ENCODE measurements at regions not wholly inside any gene's neighbourhood (a gene's known extent, or its start where the extent isn't known, plus 50 kb on each side); places are given as distances from the start of the nearest gene placed in this dataset.

- DNase-seq (ENCODE audit: low read depth): no peak
Measured at GRCh38 chrX:20431486-20431885, 164.8 kb upstream of the RPS6KA3 start.

DNA sequence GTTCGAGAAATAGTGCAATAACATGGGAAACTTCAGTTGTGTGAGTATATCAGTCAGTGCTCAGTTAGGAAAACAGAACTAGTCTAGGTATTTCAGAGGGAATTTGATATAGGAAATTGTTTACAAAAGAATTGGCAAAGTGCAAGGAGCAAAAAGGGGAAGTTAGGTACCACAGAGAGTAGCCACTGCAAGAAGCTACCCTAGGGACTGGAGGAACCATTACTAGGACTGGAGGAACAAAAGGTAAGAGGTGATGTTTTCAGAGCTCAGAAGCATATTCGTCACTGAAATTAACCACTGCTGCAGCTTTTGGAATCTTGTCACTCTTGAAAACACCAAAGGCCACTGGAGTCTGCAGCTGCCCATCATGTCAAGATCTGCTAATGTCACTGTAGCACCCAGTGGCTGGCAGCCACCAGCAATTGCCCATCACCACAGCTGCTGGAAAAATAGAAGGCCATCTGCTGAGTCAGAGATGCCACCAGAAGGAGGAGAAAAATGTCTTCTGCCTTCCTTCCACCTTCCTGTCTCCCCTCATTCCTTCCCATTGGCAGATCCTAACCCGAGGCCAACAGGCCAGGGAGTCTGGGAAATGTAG lies 160.6 kb upstream of the RPS6KA3 start:
- DNase-seq (ENCODE audit: low read depth): no peak

- no peak for DNase-seq (ENCODE audit: low read depth)
Measured at GRCh38 chrX:20421697-20422096, 155.0 kb upstream of the RPS6KA3 start.

- DNase-seq (ENCODE audit: low read depth): no peak
Measured at GRCh38 chrX:20421275-20421674, 154.6 kb upstream of the RPS6KA3 start.

- DNase-seq (ENCODE audit: low read depth): no peak
Measured at GRCh38 chrX:20420058-20420457, 153.3 kb upstream of the RPS6KA3 start.

- no peak for DNase-seq (ENCODE audit: low read depth)
Measured at GRCh38 chrX:20418379-20419150, 151.9 kb upstream of the RPS6KA3 start.

- DNase-seq (ENCODE audit: low read depth): no peak
Measured at GRCh38 chrX:20414762-20415445, 148.2 kb upstream of the RPS6KA3 start.

- no peak for DNase-seq (ENCODE audit: low read depth)
Measured at GRCh38 chrX:20414066-20414465, 147.4 kb upstream of the RPS6KA3 start.

GRCh38 chrX:20412871-20413486 lies 146.3 kb upstream of the RPS6KA3 start:
- no peak for DNase-seq (ENCODE audit: low read depth)

GRCh38 chrX:20410540-20410939 lies 143.8 kb upstream of the RPS6KA3 start:
- DNase-seq (ENCODE audit: low read depth): no peak

DNA sequence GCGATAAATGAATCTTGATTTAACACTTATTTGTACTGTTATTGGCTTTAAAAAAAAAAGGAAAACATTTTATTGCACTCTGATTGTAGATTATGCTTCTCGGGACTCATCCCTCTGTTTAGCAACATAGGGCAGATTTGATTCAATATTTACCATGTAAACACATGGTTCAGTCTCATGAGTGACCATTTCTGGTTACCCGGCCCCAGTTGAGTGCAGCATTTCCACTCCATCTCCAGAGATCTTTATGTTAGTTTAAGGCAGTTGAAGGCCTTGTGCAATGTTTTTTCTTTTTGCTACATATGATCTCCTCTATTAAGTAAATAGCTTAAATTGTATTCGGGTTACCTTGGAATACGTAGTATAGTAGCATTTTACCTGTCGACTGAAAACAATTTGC lies 143.3 kb upstream of the RPS6KA3 start:
- DNase-seq (ENCODE audit: low read depth): no peak

GRCh38 chrX:20402956-20403355 lies 136.2 kb upstream of the RPS6KA3 start:
- DNase-seq (ENCODE audit: low read depth): no peak

GRCh38 chrX:20399728-20400414 lies 133.2 kb upstream of the RPS6KA3 start:
- no peak for DNase-seq (ENCODE audit: low read depth)

- DNase-seq (ENCODE audit: low read depth): no peak
Measured at GRCh38 chrX:20397587-20397986, 130.9 kb upstream of the RPS6KA3 start.

DNA sequence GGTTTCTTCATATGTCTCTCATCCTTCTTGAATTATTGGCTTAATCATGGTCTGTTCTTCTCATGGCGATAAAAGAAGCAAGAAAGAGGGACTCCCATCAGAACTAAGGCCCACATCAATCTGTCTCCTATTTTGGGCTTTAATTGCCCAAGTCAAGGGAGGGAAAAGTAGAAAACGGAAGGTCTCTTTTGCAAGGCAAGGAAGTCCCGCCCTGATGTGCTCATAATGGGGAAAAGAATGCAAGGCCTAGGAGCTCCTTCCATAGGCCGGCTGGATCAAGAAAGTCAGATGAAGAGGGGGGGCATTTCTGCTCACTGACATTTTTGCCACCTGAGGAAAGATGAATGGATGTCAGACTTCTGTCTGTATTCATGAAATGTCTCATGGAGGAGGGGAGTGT lies 127.7 kb upstream of the RPS6KA3 start:
- no peak for DNase-seq (ENCODE audit: low read depth)

DNA sequence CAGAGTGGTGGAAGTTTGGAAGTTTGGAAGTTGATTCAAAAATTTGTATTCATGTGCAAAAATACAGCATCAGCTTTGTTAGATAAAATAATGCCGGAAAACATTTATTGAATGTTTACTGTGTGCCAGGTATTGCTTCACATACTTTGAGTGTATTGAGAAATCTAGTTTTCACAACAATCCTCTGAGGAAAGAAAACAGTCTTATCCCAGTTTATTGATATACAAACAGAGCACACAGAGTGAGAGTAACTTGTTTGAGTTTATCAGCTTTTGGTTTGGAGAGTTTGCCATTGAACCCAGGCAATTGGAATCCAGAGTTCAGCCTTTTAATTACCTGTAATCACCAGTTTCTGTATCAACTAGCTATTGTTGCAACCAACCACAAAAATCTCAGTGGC lies 127.2 kb upstream of the RPS6KA3 start:
- DNase-seq (ENCODE audit: low read depth): no peak

GRCh38 chrX:20388594-20388993 lies 121.9 kb upstream of the RPS6KA3 start:
- DNase-seq (ENCODE audit: low read depth): no peak

GRCh38 chrX:20383477-20383876 lies 116.8 kb upstream of the RPS6KA3 start:
- DNase-seq (ENCODE audit: low read depth): no peak

DNA sequence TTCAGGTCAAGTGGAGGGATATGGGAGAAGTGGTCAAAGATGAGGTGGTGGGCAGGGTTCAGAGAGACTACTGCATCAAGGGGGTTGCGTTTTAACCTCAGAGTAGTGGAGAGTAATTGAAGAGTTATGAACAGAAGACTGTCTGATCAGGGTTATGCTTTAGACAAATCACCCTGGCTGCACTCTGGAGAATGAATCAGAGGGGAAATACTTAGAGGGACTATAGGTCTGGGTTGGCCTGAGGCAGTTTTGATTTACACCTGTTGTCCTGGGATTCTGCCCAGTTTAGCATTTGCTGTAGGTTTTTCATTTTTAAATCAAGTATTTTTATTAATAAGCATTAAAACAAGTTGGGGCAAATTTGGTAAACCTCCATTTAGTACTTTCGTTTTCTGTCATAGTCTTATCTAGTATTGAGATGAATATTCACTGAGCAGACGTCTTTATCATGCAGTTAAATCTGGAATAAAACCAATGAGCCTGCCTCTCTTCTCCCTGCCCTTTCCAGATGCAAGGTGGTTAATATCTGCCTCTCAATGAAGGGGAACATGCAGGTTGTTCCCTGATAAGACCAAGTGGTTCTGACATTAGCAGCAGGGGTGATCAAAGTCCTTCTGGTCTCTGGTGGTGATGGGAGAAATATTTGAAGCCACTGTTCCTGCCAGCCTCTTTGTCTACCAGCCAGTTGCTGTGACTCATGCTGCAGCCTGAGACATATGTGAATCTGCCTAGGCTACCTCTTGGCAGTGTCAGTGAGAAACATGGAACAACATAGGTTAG lies 116.0 kb upstream of the RPS6KA3 start:
- DNase-seq (ENCODE audit: low read depth): no peak

GRCh38 chrX:20382082-20382481 lies 115.4 kb upstream of the RPS6KA3 start:
- no peak for DNase-seq (ENCODE audit: low read depth)

DNA sequence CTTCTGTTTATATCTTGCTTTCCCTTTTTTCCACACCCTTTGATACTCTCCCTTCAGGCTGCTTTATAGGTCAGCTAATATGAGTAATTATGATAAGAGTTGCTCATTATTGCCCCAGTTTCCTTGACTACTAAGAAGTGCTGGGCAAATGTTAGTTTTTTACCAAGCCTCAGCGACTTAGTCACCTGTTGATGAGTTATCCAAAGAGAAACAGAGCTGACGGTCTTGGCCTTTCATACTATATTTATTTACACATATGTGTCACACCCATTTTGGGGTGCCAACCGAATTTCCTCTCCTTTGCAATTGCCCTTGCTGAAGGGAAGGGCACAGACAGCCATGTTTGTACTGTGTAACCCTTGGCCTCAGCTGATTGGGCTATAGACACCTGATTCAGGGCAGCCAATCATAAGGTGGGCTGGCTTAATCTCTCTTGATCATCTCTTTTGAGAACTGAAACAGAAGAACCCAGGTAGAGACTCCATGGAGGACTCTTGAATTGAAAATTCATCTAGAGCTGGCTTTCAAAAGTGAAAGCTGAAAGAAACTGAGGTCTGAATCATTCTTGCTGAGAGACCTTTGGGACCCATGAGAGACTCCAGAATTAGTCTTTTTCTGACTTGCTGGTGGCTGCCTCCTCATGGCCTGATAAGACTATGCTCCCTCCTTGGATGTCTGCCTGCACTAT lies 111.7 kb upstream of the RPS6KA3 start:
- no peak for DNase-seq (ENCODE audit: low read depth)
